PFSK-1 (cell line): ENCODE measurements at regions not wholly inside any gene's neighbourhood (a gene's known extent, or its start where the extent isn't known, plus 50 kb on each side); places are given as distances from the start of the nearest gene placed in this dataset.

Source experiments
- FOXP2 ChIP-seq: optimal IDR thresholded peaks from 2 replicates; pipeline ENCODE3; 2011; ENCODE audit warnings: borderline replicate concordance, control low read depth, inconsistent platforms; ENCODE audit not compliant: insufficient read depth; ENCODE audit errors: extremely low read length, extremely low read depth
- POLR2AphosphoS5 ChIP-seq: IDR thresholded peaks from 2 replicates; pipeline ENCODE4 v1.6.1; 2012; ENCODE audit warnings: low read depth, mild to moderate bottlenecking, control low read depth, low read length, moderate library complexity
- REST ChIP-seq, 2 experiments: IDR thresholded peaks; 2 replicates each; pipeline versions ENCODE4 v1.6.1 to v1.8.0; 2011 to 2012; ENCODE audit warnings: low read depth in 2 of 2, low read length in 2 of 2, control low read depth in 1 of 2, inconsistent platforms in 1 of 2, mild to moderate bottlenecking in 1 of 2, moderate library complexity in 1 of 2; ENCODE audit not compliant: insufficient read depth in 1 of 2
- SIN3A ChIP-seq: IDR thresholded peaks from 2 replicates; pipeline ENCODE4 v1.6.1; 2012; ENCODE audit warnings: mild to moderate bottlenecking, low read length, moderate library complexity, borderline replicate concordance; ENCODE audit not compliant: insufficient read depth
- TAF1 ChIP-seq: IDR thresholded peaks from 2 replicates; pipeline ENCODE4 v1.6.1; 2012; ENCODE audit warnings: low read length, control low read depth, borderline replicate concordance; ENCODE audit not compliant: insufficient read depth

- TF ChIP-seq FOXP2 (no peak), TAF1 (no peak), POLR2AphosphoS5 (no peak), REST (IDR thresholded peaks at IDR 0.05; ENCODE audit: insufficient read depth in 1 of 2, low read depth in 2 of 2, low read length in 2 of 2) (no peak)
These were observed 537.6 kb downstream of the DTWD2 start for GRCh38 chr5:118450554-118451332.

GRCh38 chr5:118447350-118447749, 541.0 kb downstream of the DTWD2 start:
- TF ChIP-seq POLR2AphosphoS5 (no peak), REST (IDR thresholded peaks at IDR 0.05; ENCODE audit: insufficient read depth in 1 of 2, low read depth in 2 of 2, low read length in 2 of 2) (no peak), TAF1 (no peak), FOXP2 (no peak), SIN3A (no peak)

- TF ChIP-seq SIN3A (no peak), POLR2AphosphoS5 (no peak), REST (IDR thresholded peaks at IDR 0.05; ENCODE audit: insufficient read depth in 1 of 2, low read depth in 2 of 2, low read length in 2 of 2) (no peak), TAF1 (no peak), FOXP2 (no peak)
These were observed 546.4 kb downstream of the DTWD2 start for GRCh38 chr5:118441956-118442355.

GRCh38 chr5:118441034-118441433, 547.3 kb downstream of the DTWD2 start:
- TF ChIP-seq REST (IDR thresholded peaks at IDR 0.05; ENCODE audit: insufficient read depth in 1 of 2, low read depth in 2 of 2, low read length in 2 of 2) (no peak), POLR2AphosphoS5 (no peak), FOXP2 (no peak), SIN3A (no peak), TAF1 (no peak)

GRCh38 chr5:118440496-118440895, 547.9 kb downstream of the DTWD2 start:
- TF ChIP-seq FOXP2: no peak
- TF ChIP-seq POLR2AphosphoS5: no peak
- TF ChIP-seq REST (IDR thresholded peaks at IDR 0.05; ENCODE audit: insufficient read depth in 1 of 2, low read depth in 2 of 2, low read length in 2 of 2): no peak
- TF ChIP-seq TAF1: no peak
- no peak for TF ChIP-seq SIN3A
